SK-N-SH (cell line): ENCODE measurements at regions not wholly inside any gene's neighbourhood (a gene's known extent, or its start where the extent isn't known, plus 50 kb on each side); places are given as distances from the start of the nearest gene placed in this dataset.
A peak's percentile ranks its signal among the peaks of the same experiment; 100 is the strongest.

ENCODE experiments used
- CTCF ChIA-PET: fragments of 300-600, 350-600 bp; formaldehyde crosslinking; extraction: SDS; loops from one replicate; lab custom pipeline; 2021; lab: Yijun Ruan, JAX
- POLR2A ChIA-PET: fragments of 350-600 bp; sonication (Branson Sonifier 250); formaldehyde crosslinking; extraction: SDS; loops from one replicate; lab custom pipeline; 2020; ENCODE audit warnings: antibody characterized with exemption, inconsistent platforms; lab: Yijun Ruan, JAX
- DNase-seq: peaks from one replicate; pipeline ENCODE4 v3.0.0; 2012
- H2AFZ ChIP-seq: fragments of 200-600 bp; sonication (generic); 2 replicates; pipeline ENCODE4 v1.8.1; 2016; ENCODE audit warnings: antibody characterized with exemption, mild to moderate bottlenecking, low read depth
- H3F3A ChIP-seq: fragments of 200-600 bp; sonication (generic); replicated peaks from 2 replicates; pipeline ENCODE3; 2016; ENCODE audit warnings: antibody characterized with exemption, mild to moderate bottlenecking; ENCODE audit not compliant: insufficient read depth
- H3K27ac ChIP-seq, 2 experiments: fragments of 200-500 bp in 1 of 2; fragments of 200-600 bp in 1 of 2; sonication (Bioruptor generic) in 1 of 2; sonication (generic), shearing (Covaris generic) in 1 of 2; 2 replicates each; pipeline versions ENCODE4 v1.5.1 to v1.6.1; 2014 to 2016; ENCODE audit warnings: low read depth in 2 of 2, inconsistent platforms in 1 of 2, low read length in 1 of 2, mild to moderate bottlenecking in 1 of 2, mixed read lengths in 1 of 2
- H3K27me3 ChIP-seq: fragments of 200-600 bp; sonication (generic), shearing (Covaris generic); 2 replicates; pipeline ENCODE4 v1.6.1; 2016; ENCODE audit warnings: mixed run types; ENCODE audit not compliant: insufficient read depth
- H3K36me3 ChIP-seq, 2 experiments: fragments of 200-500 bp in 1 of 2; fragments of 200-600 bp in 1 of 2; sonication (Bioruptor generic) in 1 of 2; sonication (generic) in 1 of 2; replicated peaks in 1 of 2; 2 replicates each; pipeline versions ENCODE3 to v1.5.1; 2014 to 2016; ENCODE audit warnings: low read length in 1 of 2, mild to moderate bottlenecking in 1 of 2; ENCODE audit not compliant: insufficient read depth in 2 of 2, control insufficient read depth in 1 of 2
- H3K4me1 ChIP-seq, 2 experiments: fragments of 200-500 bp in 1 of 2; fragments of 200-600 bp in 1 of 2; sonication (Bioruptor generic) in 1 of 2; sonication (generic), shearing (Covaris generic) in 1 of 2; 2 replicates each; pipeline versions ENCODE4 v1.5.1 to v1.6.1; 2014 to 2016; ENCODE audit warnings: low read depth in 1 of 2, low read length in 1 of 2, mixed run types in 1 of 2; ENCODE audit not compliant: insufficient read depth in 2 of 2, control insufficient read depth in 1 of 2
- H3K4me2 ChIP-seq: fragments of 200-600 bp; sonication (generic), shearing (Covaris generic); 2 replicates; pipeline ENCODE4 v1.6.1; 2017; ENCODE audit warnings: mixed run types
- H3K4me3 ChIP-seq, 2 experiments: fragments of 200-500 bp in 1 of 2; fragments of 200-600 bp in 1 of 2; sonication (Bioruptor generic) in 1 of 2; sonication (generic), shearing (Covaris generic) in 1 of 2; 2 replicates each; pipeline versions ENCODE4 v1.5.1 to v1.8.1; 2014 to 2016; ENCODE audit warnings: low read depth in 2 of 2, inconsistent platforms in 1 of 2, low read length in 1 of 2, mild to moderate bottlenecking in 1 of 2, mixed read lengths in 1 of 2, moderate library complexity in 1 of 2
- H3K79me2 ChIP-seq: fragments of 200-600 bp; sonication (generic); 2 replicates; pipeline ENCODE4 v1.8.1; 2017; ENCODE audit warnings: mild to moderate bottlenecking; ENCODE audit not compliant: insufficient read depth
- H3K9ac ChIP-seq: fragments of 200-600 bp; sonication (generic); 2 replicates; pipeline ENCODE4 v1.6.1; 2017; ENCODE audit warnings: mixed run types
- H3K9me2 ChIP-seq: fragments of 200-600 bp; sonication (generic); 2 replicates; pipeline ENCODE4 v1.6.1; 2017; ENCODE audit warnings: mixed run types
- H3K9me3 ChIP-seq: fragments of 200-600 bp; sonication (generic); 2 replicates; pipeline ENCODE4 v1.6.1; 2017; ENCODE audit warnings: mixed run types, mild to moderate bottlenecking, moderate library complexity
- H4K20me1 ChIP-seq: fragments of 200-600 bp; sonication (generic); 2 replicates; pipeline ENCODE4 v1.6.1; 2017; ENCODE audit warnings: mild to moderate bottlenecking, mixed run types; ENCODE audit not compliant: insufficient read depth
- CHD2 ChIP-seq: fragments of 150-350 bp; IDR thresholded peaks from 2 replicates; pipeline ENCODE4 v1.6.1; 2018; ENCODE audit warnings: low read length; ENCODE audit not compliant: partially characterized antibody
- CTCF ChIP-seq: fragments of 200-600 bp; sonication (generic); IDR thresholded peaks from 2 replicates; pipeline ENCODE4 v1.6.1; 2017; ENCODE audit warnings: antibody characterized with exemption, mild to moderate bottlenecking, moderate library complexity
- EP300 ChIP-seq, 2 experiments: IDR thresholded peaks; 2 replicates each; pipeline versions ENCODE4 v1.4.0 to v1.6.1; 2012; ENCODE audit warnings: borderline replicate concordance in 1 of 2, low read depth in 1 of 2, low read length in 1 of 2
- EZH2phosphoT487 ChIP-seq: fragments of 200-600 bp; sonication (generic); IDR thresholded peaks from 2 replicates; pipeline ENCODE4 v1.6.1; 2017; ENCODE audit warnings: low read depth, mixed run types, mild to moderate bottlenecking, antibody characterized with exemption, moderate library complexity, borderline replicate concordance
- FOXJ3 ChIP-seq: sonication (generic); formaldehyde crosslinking; IDR thresholded peaks from 2 replicates; pipeline ENCODE4 v1.5.1; 2020; ENCODE audit warnings: mild to moderate bottlenecking, missing genetic modification reagents
- GATA2 ChIP-seq: sonication (generic); formaldehyde crosslinking; IDR thresholded peaks from 2 replicates; pipeline ENCODE4 v1.5.0; 2020; ENCODE audit warnings: mild to moderate bottlenecking, missing genetic modification reagents
- MEF2A ChIP-seq: IDR thresholded peaks from 2 replicates; pipeline ENCODE4 v1.4.0; 2012; ENCODE audit warnings: low read depth, borderline replicate concordance
- NFIC ChIP-seq: IDR thresholded peaks from 2 replicates; pipeline ENCODE4 v1.4.0; 2012; ENCODE audit warnings: borderline replicate concordance
- PBX3 ChIP-seq: IDR thresholded peaks from 2 replicates; pipeline ENCODE4; 2012
- RCOR1 ChIP-seq: fragments of 150-350 bp; IDR thresholded peaks from 2 replicates; pipeline ENCODE4 v1.6.1; 2017; ENCODE audit warnings: antibody characterized with exemption, low read length
- RFX5 ChIP-seq: IDR thresholded peaks from 2 replicates; pipeline ENCODE4 v1.6.1; 2012; ENCODE audit warnings: mild to moderate bottlenecking, improper control_type of control experiment, low read length
- SMC3 ChIP-seq: IDR thresholded peaks from 2 replicates; pipeline ENCODE4 v1.6.1; 2012; ENCODE audit warnings: low read depth, low read length, improper control_type of control experiment
- TCF12 ChIP-seq: IDR thresholded peaks from 2 replicates; pipeline ENCODE4 v1.4.0; 2012
- USF1 ChIP-seq: IDR thresholded peaks from 2 replicates; pipeline ENCODE4 v1.4.0; 2012; ENCODE audit warnings: low read depth, borderline replicate concordance
- USF2 ChIP-seq: fragments of 150-350 bp; IDR thresholded peaks from 2 replicates; pipeline ENCODE4 v1.6.1; 2017; ENCODE audit warnings: antibody characterized with exemption, low read length, low read depth, borderline replicate concordance
- WGBS: methylation state at CpG from one replicate; pipeline ENCODE4 v1.1.6; 2017; ENCODE audit warnings: low lambda C conversion rate; 5-methylcytosine and 5-hydroxymethylcytosine counted together

GRCh38 chr12:128116537-128116936, 150.4 kb upstream of the TMEM132C start:
- Histone ChIP-seq H3K4me3 (no peak overlapping the region), H3K9me2 (no peaks in the 10 kb centered on the region), H3K9me3 (no peaks in the 10 kb centered on the region; the same call in 1 of the 2 replicates), H3K4me1 (peaks cover 0 to 3% of the 10 kb centered on the region in 2 experiments; a peak in 1 of 4 replicates), H3K4me2 (no peak overlapping the region), H3F3A (no peaks in the 10 kb centered on the region), H2AFZ (no peak overlapping the region), H3K79me2 (no peaks in the 10 kb centered on the region), H3K36me3 (no peaks in the 10 kb centered on the region), H3K27ac (no peak overlapping the region), H3K9ac (no peak overlapping the region), H4K20me1 (no peaks in the 10 kb centered on the region), H3K27me3 (no peaks in the 10 kb centered on the region)
- 42% methylated on average over 5 of the region's 5 CpGs for WGBS
- ChIA-PET POLR2A (no interaction called here), CTCF (no interaction called here)
- peak; percentile 30 for DNase-seq
- TF ChIP-seq USF2, result no peak
- TF ChIP-seq RCOR1, result no peak
- TF ChIP-seq CTCF, result no peak
- no peak for TF ChIP-seq MEF2A
- TF ChIP-seq NFIC, result no peak
- no peak for TF ChIP-seq CHD2
- TF ChIP-seq PBX3, result no peak

- 47% methylated on average over 4 of the region's 4 CpGs for WGBS
- DNase-seq, result no peak
- Histone ChIP-seq H3K27ac (no peak overlapping the region), H3K27me3 (no peaks in the 10 kb centered on the region), H3K4me2 (no peak overlapping the region), H2AFZ (no peak overlapping the region), H3K79me2 (no peaks in the 10 kb centered on the region), H3K9me3 (peaks cover 3% of the 10 kb centered on the region; the same call in 1 of the 2 replicates), H3K9ac (no peak overlapping the region), H4K20me1 (no peaks in the 10 kb centered on the region), H3K9me2 (no peaks in the 10 kb centered on the region), H3K36me3 (no peaks in the 10 kb centered on the region), H3F3A (no peaks in the 10 kb centered on the region), H3K4me3 (no peak overlapping the region), H3K4me1 (no peaks in the 10 kb centered on the region; a peak in 1 of 4 replicates)
- CTCF ChIA-PET, result no interaction called here
- POLR2A ChIA-PET, result no interaction called here
- TF ChIP-seq GATA2 (CRISPR knock-in tag), result no peak
- no peak for TF ChIP-seq TCF12
- no peak for TF ChIP-seq USF2
- no peak for TF ChIP-seq FOXJ3 (CRISPR knock-in tag)
- TF ChIP-seq RFX5, result no peak
- no peak for TF ChIP-seq SMC3
- TF ChIP-seq EP300 (IDR thresholded peaks at IDR 0.05; ENCODE audit: borderline replicate concordance in 1 of 2, low read depth in 1 of 2, low read length in 1 of 2), result no peak
- TF ChIP-seq USF1, result no peak
- TF ChIP-seq EZH2phosphoT487, result no peak
Observed at GRCh38 chr12:128120035-128120434, 146.9 kb upstream of the TMEM132C start.
